ENCODE measurements at regions not wholly inside any gene's neighbourhood (a gene's known extent, or its start where the extent isn't known, plus 50 kb on each side); places are given as distances from the start of the nearest gene placed in this dataset.
"Not testable (repeated sequence)": the region's sequence is repeated elsewhere in the genome, so short reads cannot be mapped to it uniquely, and the experiment has no call there.

DNA sequence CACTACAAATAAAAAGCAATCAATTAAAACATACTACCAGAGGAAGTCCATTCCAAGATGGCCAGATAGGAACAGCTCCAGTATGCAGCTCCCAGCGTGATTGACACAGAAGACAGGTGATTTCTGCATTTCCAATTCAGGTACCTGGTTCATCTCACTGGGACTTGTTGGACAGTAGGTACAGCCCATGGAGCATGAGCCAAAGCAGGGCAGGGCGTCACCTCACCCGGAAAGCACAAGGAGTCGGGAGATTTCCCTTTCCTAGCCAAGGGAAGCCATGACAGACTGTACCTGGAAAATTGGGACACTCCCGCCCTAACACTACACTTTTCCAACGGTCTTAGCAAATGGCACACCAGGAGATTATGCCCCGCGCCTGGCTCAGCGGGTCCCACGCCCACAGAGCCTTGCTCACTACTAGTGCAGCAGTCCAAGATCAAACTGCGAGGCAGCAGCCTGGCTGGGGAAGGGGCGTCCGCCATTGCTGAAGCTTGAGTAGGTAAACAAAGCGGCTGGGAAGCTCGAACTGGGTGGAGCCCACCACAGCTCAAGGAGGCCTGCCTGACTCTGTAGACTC, 106.0 kb downstream of the BUD13 start:
- not testable (repeated sequence) for DNase-seq

DNA sequence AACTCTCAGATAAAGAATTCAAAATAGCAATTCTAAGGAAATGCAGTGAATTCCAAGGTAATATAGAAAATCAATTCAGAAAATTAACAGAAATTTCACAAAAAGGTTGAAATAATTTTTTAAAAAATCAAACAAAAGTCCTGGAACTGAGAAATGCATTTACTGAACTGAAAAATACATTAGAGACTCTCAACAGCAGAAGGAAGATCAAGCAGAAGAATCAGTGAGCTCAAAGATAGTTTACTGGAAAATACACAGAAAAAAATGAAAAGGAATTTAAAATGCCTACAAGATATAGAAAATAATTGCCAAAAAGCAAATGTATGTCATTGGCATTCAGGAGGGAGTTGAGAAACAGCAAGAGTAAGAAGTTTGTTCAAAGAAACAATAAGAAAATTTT, 107.3 kb downstream of the BUD13 start:
- DNase-seq, result no peak

- DNase-seq, result no peak
Measured at GRCh38 chr11:116661056-116661455, 111.7 kb downstream of the BUD13 start.

DNA sequence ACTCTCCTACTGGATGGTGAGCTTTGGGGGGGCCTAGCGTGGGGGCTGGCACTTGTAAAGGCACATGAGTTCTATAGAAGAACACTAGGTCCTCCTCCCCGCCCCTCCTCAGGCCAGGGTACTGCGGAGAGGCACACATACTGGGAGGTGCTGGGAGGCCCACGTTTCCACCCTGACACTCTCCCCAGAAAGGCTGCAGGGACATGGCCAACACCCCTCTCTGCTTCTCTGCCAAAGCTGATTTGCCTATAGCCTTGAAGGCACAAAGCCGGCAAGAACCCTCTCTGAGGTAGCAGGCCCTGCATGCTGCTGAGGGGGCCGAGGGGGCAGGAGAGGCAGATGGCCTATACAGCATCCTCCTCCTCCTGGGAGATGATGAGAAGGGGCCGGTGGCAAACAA, 112.8 kb downstream of the BUD13 start:
- no peak for DNase-seq

DNA sequence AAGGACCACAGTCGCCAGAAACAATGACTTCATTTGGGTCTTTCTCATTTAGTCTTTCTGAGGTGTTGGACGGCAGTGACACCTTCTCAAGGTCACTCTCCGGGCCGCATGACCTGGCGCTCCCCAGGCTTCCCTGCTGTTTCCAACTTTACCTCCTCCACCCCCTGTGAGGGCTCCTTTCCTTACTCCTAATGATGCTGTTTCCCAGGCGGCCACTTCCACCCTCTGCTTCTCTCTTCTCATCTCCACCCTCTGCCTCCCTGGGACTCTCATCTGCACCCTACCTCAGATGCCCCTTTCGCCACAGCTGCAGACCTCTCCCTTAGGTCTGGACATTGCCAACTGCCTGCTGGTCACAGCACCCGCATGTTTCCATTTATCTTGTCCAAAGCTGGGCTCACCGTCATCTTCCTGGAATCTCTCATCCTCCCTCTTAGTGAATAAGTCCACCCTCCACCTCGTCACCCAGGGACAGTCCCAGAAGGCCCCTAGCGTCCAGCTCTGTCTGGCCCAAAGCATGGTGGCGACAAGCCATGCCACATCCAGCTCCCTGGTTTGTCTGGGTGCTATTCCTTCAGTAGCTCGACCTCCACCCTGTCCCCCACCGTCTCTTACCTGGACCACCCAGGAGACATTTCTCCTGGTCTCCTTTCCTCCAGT, 113.8 kb downstream of the BUD13 start:
- no peak for DNase-seq

- DNase-seq, result no peak
Measured at GRCh38 chr11:116657842-116658825, 114.7 kb downstream of the BUD13 start.

DNA sequence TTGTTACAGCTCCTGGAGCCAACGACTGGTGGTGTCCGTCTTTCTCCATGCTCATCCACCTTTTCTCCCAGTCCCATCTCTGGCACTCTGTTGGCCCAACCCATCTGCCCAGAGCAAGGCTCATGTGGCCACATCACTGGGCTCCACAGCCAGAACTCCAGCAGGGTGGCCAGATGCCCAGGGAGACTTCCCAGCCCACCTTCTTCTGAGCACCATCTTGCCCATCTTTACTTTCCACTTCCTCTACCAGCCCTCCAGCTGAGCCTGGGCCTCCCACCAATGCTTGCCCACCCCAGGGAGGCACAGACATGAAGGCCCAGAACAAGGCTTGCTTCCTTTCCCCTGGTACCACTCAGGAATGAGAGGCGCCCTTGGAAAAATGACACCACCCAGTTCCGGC, 116.8 kb downstream of the BUD13 start:
- no peak for DNase-seq

DNA sequence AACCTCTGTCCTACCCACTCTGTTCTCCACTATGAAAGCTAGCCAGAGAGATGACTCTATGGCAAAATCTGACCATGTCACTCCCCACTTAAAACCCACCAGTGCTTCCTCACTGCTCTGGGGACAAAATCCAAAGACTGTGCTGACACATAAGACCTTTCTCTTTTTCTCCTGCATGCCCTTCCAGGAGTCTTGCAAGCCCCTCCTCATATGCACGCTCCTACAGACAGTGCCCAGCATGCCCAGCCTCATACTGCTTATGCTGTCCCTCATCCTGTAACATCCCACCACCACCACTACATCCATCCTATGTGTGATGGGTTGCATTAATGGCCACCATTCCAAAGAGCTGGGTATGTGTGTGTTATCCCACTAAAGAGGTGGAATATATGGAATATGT, 118.3 kb downstream of the BUD13 start:
- no peak for DNase-seq

DNA sequence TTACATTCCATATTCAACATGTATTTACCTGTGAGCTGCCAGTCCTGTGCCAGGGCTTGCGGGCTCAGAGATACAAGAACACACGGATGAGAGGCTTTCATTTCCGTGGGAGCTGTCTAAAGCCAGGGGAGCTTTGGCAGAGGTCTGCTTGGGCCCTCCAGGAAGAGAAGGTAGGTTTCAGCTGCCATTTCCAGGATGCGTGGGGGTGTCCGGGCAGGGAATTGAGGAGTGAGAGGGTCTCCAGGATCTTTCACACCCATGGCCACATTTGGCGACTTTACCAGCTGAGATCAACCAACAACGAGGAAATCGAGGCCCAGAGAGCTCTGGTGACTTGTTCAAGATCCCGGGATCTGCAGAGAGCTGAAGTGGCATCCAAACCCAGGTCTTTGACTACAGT, 119.6 kb downstream of the BUD13 start:
- DNase-seq, result no peak

- no peak for DNase-seq
Measured at GRCh38 chr11:116651737-116652237, 121.0 kb downstream of the BUD13 start.

- DNase-seq, result no peak
Measured at GRCh38 chr11:116651098-116651736, 121.6 kb downstream of the BUD13 start.

GRCh38 chr11:116650052-116650451, 122.7 kb downstream of the BUD13 start:
- DNase-seq, result no peak

- DNase-seq, result no peak
Measured at GRCh38 chr11:116649268-116649667, 123.5 kb downstream of the BUD13 start.

- DNase-seq, result no peak
Measured at GRCh38 chr11:116648247-116649174, 124.3 kb downstream of the BUD13 start.

DNA sequence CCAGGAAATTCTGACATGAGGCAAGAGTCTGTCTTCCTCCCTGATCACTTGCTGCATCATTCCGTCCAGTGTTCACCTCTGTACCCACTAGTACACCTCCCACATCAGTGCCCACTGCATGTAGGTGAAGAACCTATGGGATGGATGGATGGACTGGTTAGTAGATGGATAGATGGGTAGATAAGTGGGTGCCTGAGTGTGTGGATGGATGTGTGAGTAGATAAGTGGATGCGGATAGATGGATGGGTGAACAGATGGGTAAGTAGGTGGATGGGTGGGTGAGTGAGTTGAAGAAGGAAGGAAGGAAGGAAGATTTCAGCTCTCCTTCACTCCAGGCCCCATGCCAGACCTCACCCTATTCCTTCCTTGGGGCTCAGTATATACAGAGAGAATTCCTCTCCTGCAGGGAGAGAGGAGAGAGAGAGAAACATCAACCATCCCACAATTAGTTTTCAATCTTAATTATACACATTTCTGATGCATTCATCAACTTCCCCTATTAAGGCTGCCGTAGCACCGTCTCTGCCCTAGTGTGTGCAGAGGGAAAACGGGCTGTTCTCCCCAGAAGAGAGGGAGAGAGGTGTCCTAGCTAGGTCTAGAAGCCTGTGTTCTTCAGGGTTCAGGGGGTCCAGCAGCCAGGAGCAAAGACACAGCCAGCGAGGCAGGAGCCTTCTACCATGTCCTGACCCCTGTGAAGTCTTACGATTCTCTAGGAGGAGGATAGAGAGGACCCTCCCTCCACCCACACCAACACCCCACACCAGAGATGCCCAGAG, 125.3 kb downstream of the BUD13 start:
- DNase-seq, result no peak

DNA sequence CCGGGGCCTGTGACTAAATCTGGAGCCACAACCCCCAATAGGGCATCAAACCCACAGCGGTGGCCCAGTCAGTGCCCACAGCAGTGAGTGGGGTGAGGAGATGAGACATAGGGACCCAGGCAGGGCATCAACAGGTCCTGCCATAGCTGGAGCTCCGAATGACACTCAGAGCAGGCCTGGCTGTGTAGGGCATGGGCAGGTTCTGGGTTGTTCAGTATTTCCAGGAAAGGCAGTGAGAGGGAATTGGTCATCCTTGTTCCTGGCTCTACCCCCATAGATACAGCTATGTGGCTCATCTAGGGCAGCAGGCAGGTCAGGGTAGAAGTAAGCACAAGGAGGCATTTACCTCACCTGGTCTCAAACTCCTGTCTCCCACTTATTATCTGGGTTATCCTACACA, 126.6 kb downstream of the BUD13 start:
- no peak for DNase-seq

GRCh38 chr11:116644941-116645305, 127.9 kb downstream of the BUD13 start:
- no peak for DNase-seq

GRCh38 chr11:116644201-116644940, 128.4 kb downstream of the BUD13 start:
- no peak for DNase-seq

- DNase-seq, result no peak
Measured at GRCh38 chr11:116643521-116643920, 129.3 kb downstream of the BUD13 start.

DNA sequence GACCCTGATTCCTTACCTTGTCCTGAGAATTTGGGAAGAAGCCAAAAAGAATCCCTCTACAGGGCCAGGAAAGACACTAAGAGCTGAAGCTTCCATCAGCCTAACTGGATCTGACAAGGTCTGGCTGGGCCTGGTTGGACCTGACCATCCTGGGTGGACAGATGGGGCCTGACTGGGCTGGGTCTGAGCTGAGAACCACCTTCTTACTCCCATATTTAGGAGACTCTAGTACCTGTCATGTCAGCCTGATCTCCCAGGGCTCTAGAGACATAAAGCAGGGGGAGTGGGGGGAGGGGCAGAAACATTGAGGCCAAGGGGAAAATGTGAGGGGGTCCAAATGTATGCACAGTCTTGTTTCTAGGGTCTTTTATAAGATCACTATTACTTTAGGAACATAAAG, 129.9 kb downstream of the BUD13 start:
- DNase-seq, result no peak

DNA sequence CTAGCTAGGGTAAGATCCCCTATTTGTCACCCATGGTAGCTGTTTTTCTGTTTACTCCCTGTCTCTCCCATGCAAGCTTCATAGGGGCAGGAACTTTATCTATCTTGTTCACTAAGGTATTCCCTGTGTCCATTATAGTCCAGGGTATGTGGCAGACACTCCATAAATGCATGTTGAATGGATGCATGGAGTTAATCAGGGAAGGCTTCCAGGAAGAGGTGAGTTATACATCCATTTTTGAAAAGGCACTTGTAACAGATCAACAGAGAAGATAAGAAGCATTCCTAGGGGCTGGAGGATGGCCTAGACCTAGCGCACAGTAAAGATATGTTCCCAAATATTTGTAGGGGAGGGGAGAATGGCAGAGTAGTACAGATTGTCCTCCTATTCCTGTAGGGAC, 130.3 kb downstream of the BUD13 start:
- no peak for DNase-seq

Measured in stimulated activated CD4-positive, alpha-beta T cell treated with anti-CD3 and anti-CD28 coated beads, Interleukin-1b, Interleukin-23, amount 100 ng/mL, for 48 hours (primary cell).